ENCODE measurements at regions not wholly inside any gene's neighbourhood (a gene's known extent, or its start where the extent isn't known, plus 50 kb on each side); places are given as distances from the start of the nearest gene placed in this dataset.

DNA sequence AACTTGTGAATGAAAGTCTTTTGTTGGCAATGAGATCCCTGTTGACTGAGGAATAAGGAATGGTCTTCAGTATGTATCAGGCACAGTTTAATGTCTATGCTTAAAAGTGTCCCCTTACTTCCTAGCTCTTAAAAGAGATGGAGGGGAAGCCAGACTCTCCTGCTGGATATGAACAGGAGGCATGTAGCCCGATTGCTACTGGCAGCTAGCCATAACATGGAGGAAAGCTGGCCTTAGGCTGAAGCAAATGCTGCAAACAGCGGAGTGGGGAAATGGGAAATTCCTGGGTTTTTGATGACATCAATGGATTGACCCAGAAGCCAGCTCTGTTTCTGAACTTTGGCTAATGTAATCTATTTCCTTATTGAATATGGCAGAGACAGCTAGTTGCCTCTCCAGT is 266.1 kb downstream of the SLC4A3 start:
- DNase-seq (ENCODE audit: low spot score) (no peak), ATAC-seq (no peak)
- CTCF ChIA-PET, result interaction anchor here (1.4 kb wide), 1 partner anchor 104 kb away, joined by 5 read pairs; no protein-coding TSS in a partner anchor
- peaks cover 8% of the 10 kb centered on the region; the same call in 1 of the 2 replicates for H3K9me3 Mint-ChIP-seq
- H3K4me3 Mint-ChIP-seq, result no peak overlapping the region
- no peaks in the 10 kb centered on the region for H3K36me3 Mint-ChIP-seq
- no peak overlapping the region for H3K27ac Mint-ChIP-seq
- POLR2A ChIA-PET, result no interaction called here
- peaks cover 6% of the 10 kb centered on the region for H3K4me1 Mint-ChIP-seq
- H3K27me3 Mint-ChIP-seq (ENCODE audit: low read depth), result no peaks in the 10 kb centered on the region; the same call in 1 of the 2 replicates
- no peak for TF ChIP-seq TCF7 (CRISPR knock-in tag; IDR thresholded peaks at IDR 0.05; ENCODE audit: low read depth)
- TF ChIP-seq NFE2L1 (CRISPR knock-in tag; IDR thresholded peaks at IDR 0.05), result no peak
- TF ChIP-seq CBFB (CRISPR knock-in tag; IDR thresholded peaks at IDR 0.05; ENCODE audit: low read depth), result no peak
- TF ChIP-seq ZNF219 (CRISPR knock-in tag; IDR thresholded peaks at IDR 0.05; ENCODE audit: borderline replicate concordance), result no peak
- TF ChIP-seq NR1H2 (CRISPR knock-in tag; IDR thresholded peaks at IDR 0.05), result no peak
- TF ChIP-seq ZNF263 (CRISPR knock-in tag; IDR thresholded peaks at IDR 0.05; ENCODE audit: low read depth), result no peak
- TF ChIP-seq, protein P1, sequence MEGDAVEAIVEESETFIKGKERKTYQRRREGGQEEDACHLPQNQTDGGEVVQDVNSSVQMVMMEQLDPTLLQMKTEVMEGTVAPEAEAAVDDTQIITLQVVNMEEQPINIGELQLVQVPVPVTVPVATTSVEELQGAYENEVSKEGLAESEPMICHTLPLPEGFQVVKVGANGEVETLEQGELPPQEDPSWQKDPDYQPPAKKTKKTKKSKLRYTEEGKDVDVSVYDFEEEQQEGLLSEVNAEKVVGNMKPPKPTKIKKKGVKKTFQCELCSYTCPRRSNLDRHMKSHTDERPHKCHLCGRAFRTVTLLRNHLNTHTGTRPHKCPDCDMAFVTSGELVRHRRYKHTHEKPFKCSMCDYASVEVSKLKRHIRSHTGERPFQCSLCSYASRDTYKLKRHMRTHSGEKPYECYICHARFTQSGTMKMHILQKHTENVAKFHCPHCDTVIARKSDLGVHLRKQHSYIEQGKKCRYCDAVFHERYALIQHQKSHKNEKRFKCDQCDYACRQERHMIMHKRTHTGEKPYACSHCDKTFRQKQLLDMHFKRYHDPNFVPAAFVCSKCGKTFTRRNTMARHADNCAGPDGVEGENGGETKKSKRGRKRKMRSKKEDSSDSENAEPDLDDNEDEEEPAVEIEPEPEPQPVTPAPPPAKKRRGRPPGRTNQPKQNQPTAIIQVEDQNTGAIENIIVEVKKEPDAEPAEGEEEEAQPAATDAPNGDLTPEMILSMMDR (IDR thresholded peaks at IDR 0.05), result no peak
- no peak for TF ChIP-seq FOXJ3 (CRISPR knock-in tag; IDR thresholded peaks at IDR 0.05; ENCODE audit: borderline replicate concordance)
- TF ChIP-seq ZNF423 (CRISPR knock-in tag; IDR thresholded peaks at IDR 0.05), result no peak

DNA sequence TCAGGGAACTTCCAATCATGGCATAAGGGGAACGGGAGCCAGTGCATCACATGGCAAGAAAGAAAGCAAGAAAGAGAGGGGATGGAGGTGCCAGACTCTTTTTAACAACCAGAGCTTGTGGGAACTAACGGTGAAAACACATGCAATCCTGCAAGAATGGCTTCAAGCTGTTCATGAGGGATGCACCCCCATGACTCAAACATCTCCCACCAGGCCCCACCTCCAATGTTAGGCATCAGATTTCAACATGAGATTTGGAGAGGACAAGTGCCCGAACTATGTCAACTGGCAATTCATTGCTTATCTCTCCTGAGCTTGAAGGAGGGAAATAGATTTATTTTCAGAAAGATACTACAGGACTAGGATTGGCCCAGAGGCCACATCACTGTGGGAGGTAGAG is 270.0 kb downstream of the SLC4A3 start:
- H3K27me3 Mint-ChIP-seq (ENCODE audit: low read depth), result no peaks in the 10 kb centered on the region
- H3K9me3 Mint-ChIP-seq, result peaks cover 14% of the 10 kb centered on the region; the same call in 1 of the 2 replicates
- H3K36me3 Mint-ChIP-seq, result no peaks in the 10 kb centered on the region
- no peak overlapping the region for H3K27ac Mint-ChIP-seq
- DNase-seq (ENCODE audit: low spot score), result no peak
- no peak for ATAC-seq
- CTCF ChIA-PET, result no interaction called here
- no peak overlapping the region for H3K4me3 Mint-ChIP-seq
- H3K4me1 Mint-ChIP-seq, result peaks cover 10% of the 10 kb centered on the region
- POLR2A ChIA-PET, result no interaction called here
- TF ChIP-seq ZNF671 (CRISPR knock-in tag; IDR thresholded peaks at IDR 0.05), result no peak
- TF ChIP-seq JAZF1 (CRISPR knock-in tag; IDR thresholded peaks at IDR 0.05), result no peak
- TF ChIP-seq EMX1 (CRISPR knock-in tag; IDR thresholded peaks at IDR 0.05), result no peak
- TF ChIP-seq ZNF281 (CRISPR knock-in tag; IDR thresholded peaks at IDR 0.05), result no peak
- TF ChIP-seq, protein P2, sequence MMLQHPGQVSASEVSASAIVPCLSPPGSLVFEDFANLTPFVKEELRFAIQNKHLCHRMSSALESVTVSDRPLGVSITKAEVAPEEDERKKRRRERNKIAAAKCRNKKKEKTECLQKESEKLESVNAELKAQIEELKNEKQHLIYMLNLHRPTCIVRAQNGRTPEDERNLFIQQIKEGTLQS (CRISPR knock-in tag; conservative IDR thresholded peaks at IDR 0.05), result no peak
- no peak for TF ChIP-seq ZBTB21 (CRISPR knock-in tag; IDR thresholded peaks at IDR 0.05; ENCODE audit: borderline replicate concordance)
- no peak for TF ChIP-seq MXD4 (CRISPR knock-in tag; IDR thresholded peaks at IDR 0.05; ENCODE audit: borderline replicate concordance)
- no peak for TF ChIP-seq SMAD4 (CRISPR knock-in tag; IDR thresholded peaks at IDR 0.05)
- no peak for TF ChIP-seq FOXP1 (CRISPR knock-in tag; IDR thresholded peaks at IDR 0.05; ENCODE audit: borderline replicate concordance)
- no peak for TF ChIP-seq FOXP4 (CRISPR knock-in tag; IDR thresholded peaks at IDR 0.05)
- TF ChIP-seq, protein P3, sequence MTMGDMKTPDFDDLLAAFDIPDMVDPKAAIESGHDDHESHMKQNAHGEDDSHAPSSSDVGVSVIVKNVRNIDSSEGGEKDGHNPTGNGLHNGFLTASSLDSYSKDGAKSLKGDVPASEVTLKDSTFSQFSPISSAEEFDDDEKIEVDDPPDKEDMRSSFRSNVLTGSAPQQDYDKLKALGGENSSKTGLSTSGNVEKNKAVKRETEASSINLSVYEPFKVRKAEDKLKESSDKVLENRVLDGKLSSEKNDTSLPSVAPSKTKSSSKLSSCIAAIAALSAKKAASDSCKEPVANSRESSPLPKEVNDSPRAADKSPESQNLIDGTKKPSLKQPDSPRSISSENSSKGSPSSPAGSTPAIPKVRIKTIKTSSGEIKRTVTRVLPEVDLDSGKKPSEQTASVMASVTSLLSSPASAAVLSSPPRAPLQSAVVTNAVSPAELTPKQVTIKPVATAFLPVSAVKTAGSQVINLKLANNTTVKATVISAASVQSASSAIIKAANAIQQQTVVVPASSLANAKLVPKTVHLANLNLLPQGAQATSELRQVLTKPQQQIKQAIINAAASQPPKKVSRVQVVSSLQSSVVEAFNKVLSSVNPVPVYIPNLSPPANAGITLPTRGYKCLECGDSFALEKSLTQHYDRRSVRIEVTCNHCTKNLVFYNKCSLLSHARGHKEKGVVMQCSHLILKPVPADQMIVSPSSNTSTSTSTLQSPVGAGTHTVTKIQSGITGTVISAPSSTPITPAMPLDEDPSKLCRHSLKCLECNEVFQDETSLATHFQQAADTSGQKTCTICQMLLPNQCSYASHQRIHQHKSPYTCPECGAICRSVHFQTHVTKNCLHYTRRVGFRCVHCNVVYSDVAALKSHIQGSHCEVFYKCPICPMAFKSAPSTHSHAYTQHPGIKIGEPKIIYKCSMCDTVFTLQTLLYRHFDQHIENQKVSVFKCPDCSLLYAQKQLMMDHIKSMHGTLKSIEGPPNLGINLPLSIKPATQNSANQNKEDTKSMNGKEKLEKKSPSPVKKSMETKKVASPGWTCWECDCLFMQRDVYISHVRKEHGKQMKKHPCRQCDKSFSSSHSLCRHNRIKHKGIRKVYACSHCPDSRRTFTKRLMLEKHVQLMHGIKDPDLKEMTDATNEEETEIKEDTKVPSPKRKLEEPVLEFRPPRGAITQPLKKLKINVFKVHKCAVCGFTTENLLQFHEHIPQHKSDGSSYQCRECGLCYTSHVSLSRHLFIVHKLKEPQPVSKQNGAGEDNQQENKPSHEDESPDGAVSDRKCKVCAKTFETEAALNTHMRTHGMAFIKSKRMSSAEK (CRISPR knock-in tag; IDR thresholded peaks at IDR 0.05; ENCODE audit: borderline replicate concordance), result no peak
- no peak for TF ChIP-seq ZNF219 (CRISPR knock-in tag; IDR thresholded peaks at IDR 0.05; ENCODE audit: borderline replicate concordance)

All from WTC11 (cell line).